GM21737 (cell line): ENCODE measurements at regions not wholly inside any gene's neighbourhood (a gene's known extent, or its start where the extent isn't known, plus 50 kb on each side); places are given as distances from the start of the nearest gene placed in this dataset.
"Not testable (repeated sequence)": the region's sequence is repeated elsewhere in the genome, so short reads cannot be mapped to it uniquely, and the experiment has no call there.

Experiments used
- ATAC-seq: cut with Tn5 transposase; IDR thresholded peaks from one replicate; pipeline ENCODE4 v1.9.1; 2021; ENCODE audit warnings: mild to moderate bottlenecking, moderate library complexity; ENCODE audit not compliant: unreplicated experiment

DNA sequence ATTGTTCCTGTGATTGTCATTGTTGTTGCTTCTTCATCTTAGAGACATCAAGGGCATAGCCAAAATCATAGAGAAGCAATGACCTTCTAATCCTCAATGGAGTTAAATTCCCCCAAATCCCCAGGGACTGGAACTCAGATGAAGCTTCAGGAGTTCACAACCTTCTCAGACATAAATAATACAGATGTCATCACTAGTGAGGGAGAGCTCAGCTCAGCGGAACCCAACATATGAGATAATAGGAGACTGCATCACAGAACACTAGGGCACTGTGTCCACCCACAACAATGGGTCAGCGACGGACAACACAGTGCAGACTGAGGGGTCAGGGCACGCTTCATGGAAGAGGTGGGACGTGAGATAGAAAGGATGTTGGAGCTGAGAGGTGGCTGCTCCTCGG lies 1290.4 kb upstream of the TMEM132C start:
- ATAC-seq, result no peak

DNA sequence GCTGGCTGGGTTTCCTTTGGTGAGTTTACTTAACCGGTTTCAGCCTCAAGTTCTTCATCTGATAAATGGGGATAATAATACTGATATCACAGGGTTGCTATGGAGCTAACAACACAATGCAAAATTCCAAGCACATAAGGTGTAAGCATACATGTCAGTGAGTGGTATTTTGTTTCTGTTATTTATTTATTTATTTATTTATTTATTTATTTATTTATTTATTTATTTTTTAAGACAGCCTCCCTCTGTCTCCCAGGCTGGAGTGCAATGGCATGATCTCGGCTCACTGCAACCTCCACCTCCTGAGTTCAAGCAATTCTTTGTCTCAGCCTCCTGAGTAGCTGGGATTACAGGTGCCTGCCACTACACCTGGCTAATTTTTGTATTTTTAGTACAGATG lies 1287.4 kb upstream of the TMEM132C start:
- not testable (repeated sequence) for ATAC-seq

DNA sequence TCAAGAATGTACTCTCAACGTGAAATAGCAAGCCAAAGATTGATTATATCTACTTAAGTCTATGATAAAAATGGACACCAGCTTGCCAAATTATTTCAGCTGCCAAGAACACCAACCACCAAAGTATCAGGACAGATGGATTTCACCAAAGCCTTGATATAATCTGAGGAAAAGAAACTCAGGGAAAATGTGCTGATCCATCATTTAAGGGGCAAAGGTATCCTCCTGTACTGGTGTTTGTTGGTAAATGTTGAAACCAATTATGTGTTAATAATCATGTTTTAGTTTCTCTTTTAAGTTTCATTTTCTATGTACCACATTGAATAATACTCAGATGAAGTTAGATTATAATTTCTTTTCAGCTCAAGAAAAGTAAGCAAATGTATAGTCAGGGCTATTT lies 1284.3 kb upstream of the TMEM132C start:
- no peak for ATAC-seq

DNA sequence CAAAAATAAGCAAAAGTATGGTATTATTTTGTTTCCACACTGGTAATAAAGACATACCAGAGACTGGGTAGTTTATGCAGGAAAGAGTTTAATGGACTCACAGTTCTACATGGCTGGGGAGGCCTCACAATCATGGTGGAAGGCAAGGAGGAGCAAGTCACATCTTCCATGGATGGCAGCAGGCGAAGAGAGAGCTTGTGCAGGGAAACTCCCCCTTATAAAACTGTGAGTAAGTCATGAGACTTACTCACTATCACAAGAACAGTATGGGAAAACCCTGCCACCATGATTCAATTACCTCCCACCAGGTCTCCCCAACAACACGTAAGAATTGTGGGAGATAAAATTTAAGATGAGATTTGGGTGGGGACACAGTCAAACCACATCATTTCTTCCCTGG lies 1283.2 kb upstream of the TMEM132C start:
- not testable (repeated sequence) for ATAC-seq

DNA sequence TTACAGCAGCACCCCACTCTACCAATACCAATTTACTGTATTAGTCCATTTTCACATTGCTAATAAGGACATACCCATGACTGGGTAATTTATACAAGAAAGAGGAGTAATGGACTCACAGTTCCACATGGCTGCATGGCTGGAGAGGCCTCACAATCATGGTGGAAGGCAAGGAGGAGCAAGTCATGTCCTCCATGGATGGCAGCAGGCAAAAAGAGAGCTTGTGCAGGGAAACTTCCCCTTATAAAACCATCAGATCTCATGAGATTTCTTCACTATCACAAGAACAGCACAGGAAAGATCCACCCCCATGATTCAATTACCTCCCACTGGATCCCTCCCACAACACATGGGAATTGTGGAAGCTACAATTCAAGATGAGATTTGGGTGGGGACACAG lies 1281.3 kb upstream of the TMEM132C start:
- ATAC-seq, result not testable (repeated sequence)

DNA sequence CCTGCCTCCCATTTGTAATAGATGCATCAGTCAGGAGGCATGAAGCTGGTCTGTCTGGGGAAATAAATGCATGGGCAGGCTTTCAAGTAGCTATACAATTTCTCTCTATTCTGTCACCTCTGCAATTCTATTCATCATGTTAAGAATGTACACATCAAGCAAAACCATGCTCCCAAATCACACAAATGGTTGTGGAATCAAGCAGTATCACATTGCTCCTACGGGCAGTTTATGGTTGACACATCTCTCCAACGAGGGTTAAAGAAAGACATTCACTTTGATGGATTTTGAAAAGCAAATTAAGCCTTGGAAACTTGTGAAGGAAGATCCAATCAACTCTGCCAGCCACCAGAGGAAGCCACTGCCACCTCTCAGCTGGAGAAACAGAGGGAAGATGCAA lies 1277.4 kb upstream of the TMEM132C start:
- ATAC-seq, result no peak

DNA sequence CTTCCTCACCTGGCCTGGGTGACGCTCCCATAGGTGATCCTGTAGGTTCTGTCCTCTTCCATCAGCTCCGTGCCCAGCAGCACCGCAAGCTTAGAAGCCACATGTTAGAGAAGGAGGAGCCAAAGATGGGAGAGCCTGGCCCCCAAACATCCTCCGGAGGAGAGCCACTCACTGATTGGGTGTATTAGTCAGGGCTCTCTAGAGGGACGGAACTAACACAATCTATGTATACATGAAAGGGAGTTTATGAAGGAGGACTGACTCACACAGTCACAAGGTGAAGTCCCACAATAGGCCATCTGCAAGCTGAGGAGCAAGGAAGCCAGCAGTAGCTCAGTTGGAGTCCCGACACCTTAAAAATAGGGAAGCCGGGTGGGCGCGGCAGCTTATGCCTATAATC lies 1273.1 kb upstream of the TMEM132C start:
- ATAC-seq, result no peak

DNA sequence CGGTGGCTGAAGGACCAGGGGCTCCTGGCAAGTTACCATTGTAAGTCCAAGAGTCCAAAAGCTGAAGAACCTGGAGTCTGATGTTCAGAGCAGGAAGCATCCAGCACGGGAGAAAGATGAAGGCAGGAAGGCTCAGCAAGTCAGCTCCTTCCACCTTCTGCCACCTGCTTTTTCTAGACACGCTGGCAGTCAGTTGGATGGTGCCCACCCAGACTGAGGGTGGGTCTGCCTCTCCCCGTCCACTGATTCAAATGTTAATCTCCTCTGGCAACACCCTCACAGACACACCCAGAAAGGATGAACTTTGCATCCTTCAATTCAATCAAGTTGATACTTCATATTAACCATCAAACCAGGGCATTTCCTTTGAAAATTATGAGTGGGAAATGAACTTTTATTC lies 1272.4 kb upstream of the TMEM132C start:
- no peak for ATAC-seq

DNA sequence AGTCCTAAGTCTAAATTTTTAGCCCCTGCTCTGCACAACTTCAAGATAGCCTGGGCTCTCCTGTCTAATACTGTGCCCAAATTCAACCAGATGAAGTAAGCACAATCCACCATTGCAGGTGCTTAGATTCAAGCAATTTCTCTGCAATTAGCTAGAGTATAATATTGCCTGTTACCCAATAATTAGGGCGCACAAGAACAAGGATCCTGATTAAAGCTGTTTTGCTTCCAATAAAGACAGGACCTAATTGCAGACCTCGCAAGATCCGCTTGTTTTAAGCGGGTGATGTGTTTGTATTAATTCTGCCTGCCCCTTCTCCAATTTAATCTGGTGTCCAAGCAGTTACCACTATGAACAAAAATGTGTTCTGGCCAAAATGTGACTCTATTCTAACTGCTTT lies 1268.9 kb upstream of the TMEM132C start:
- ATAC-seq, result no peak

DNA sequence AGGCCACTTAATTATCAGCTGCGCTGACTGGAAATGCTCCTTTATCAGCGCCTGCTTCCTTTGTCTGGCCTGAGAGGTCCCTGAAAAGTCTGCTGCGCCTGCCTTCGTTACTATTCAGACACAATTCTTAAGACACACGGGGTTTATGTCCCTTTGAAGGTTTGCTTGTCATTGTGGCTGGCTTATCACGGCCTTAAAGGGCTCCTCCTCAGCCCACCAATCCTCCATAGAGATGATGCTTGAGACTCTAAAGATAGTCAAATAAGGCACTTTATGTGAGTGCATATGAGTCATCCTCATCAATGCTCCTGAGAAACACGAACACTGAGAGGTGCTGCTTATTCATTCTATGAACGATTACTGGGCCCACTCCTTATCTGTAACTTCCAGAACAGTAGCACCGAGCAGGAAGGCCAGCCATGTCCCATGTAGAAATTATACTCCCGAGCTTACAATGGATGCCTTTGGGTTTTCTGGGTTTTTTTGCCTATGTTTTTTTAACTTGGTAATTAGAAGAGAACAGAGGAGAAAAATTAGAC lies 1268.2 kb upstream of the TMEM132C start:
- no peak for ATAC-seq

DNA sequence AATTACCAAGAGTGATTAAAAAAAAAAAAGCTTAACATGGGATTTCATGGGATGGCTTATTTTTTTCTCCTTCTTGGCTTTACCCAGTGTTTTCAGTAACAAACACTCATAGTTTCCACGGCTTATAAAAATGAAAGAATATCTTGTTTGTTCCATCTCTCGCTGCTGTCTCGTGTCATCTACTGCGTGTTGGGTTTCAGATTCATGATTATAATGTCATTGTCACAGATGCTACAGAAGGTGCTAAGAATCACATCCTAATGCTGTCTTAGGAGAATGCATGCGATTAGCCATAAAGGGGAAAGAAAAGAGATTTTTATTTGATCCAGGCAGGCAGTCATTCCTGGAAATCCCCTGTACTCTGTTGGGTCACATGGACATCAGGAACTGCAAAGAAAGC lies 1267.6 kb upstream of the TMEM132C start:
- no peak for ATAC-seq

DNA sequence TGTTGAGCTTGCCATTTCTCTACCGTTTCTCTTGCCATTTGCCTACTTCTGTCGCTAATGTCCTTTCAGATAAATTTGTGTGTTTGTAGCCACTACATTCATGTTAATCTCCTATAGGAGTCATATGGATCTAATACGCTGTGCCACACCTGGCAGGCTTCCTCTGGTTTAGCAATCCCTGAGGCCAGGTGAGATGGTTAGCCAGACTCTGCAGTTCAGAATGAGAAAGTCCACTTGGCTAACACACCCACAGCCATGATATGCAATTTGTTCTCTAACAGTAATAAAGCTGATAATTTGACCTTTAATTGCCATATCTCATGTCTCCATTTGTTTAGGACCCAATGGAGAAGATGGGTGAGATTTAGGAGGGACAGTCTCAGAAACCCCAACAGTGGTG lies 1261.6 kb upstream of the TMEM132C start:
- no peak for ATAC-seq

DNA sequence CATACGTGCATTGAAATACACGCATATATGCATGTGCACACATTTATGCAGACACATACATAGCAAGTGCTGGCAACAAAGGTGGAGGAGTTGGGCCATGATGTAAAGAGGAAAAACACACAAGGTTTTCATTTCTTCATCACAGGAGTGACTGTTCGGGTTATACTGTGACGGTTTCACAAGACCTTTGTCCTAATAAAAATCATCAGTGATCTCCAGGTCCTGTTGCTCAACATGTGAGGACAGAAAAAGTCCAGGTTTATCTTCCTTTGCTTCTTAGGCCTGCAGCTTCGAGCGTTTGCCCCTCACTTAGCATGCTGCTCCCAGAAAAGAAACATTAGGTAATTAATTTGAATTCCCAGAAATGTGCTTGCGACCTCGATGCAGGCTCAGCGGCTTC lies 1260.0 kb upstream of the TMEM132C start:
- ATAC-seq, result no peak

DNA sequence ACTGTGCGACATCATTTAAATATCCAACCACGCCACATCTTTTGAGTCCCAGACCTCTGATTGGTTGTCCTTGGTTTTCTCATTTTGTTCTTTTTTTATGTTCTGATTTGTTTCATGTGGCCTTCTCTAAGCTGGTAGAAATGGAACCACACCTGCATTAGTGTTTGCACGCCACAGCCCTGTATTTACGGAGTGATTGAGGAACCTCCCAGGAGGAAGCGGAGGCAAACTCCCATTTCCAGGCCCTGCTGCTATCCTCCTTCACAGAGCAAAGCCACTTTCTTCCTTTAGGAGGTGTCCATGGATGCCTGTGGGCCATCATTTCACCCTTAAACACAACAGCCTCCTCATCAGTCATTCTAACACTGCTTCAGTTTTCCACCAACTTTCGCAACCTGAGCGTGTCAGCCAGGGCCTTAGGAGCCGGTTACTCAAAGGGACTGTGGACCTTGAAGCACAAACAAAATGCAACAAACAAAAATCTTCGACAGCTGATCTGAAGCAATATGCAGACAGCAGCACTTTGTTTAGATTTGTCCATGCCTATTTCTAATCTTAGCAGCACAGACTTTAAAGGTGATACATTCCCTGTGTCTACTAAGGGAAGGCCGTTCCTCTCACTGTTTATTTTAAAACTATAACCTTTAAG lies 1258.1 kb upstream of the TMEM132C start:
- no peak for ATAC-seq

DNA sequence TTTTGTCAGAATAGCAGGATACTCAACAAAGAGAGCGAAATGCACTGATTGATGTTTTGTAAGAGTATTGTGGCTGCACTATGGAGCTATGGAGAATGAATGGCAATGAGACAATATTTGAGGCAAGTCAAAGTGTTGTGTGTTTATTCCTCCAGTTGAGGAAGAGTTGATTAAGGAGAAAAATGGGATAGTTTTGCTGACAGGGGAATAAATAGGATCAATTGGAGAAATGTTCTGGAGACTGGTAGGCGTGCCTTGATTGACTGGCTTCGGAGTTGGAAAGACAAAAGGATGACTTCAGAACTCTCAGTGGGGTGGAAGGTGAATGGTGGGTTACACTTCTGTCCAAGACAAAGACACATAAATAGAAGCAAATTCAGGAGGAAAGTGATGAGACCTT lies 1254.9 kb upstream of the TMEM132C start:
- ATAC-seq, result no peak

DNA sequence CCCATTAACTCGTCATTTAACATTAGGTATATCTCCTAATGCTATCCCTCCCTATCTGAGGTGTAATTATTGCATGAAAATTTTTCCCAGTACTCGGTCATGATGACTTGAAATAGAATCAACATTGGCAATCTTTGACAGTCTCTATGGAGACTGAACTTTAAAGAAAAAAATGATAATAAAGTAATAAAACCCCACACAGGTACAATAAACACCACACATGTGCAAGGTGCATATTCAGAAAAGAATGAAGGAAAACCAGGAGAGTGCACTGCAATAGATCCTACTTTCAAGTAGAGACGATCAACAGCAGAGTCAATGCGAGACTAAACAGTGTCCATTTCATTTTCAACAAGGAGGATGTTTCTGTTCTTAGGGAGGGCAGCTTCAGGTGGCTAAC lies 1253.8 kb upstream of the TMEM132C start:
- ATAC-seq, result no peak

DNA sequence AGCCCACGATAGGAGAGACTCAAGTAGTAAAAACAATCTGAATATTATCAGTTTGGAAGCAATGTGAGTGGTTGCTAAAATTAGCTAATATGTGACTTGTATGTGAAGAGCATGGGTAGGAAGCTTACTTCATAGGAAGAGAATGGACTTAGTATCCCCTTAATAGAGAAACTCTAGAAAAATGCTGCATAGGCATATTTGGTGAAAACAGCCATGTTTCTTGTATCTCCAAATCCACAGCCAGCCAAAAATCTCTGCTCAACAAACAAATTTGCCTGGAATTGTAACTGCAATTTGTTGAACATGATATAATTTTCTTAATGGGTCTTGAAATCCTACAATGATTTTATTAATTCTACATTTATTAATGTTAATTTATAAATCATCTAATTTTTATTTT lies 1252.9 kb upstream of the TMEM132C start:
- no peak for ATAC-seq

DNA sequence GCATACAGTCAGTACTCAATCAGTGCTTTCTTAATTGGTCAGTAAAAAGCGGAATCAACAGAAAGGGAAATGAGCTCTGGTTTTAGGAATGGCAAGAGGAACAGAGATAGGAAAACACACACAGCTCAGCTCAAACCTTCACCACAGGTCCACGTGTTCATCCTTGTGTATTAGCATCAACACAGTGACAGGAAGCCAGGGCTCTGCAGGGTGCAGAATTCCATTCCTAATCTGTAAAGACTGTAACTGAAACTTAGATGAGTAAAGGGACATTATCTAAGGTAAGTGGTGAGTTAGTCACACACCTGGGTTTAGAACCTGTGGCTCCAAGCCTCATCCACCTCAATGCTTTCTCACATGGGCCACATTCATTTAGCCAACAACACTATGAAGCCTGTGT lies 1242.2 kb upstream of the TMEM132C start:
- no peak for ATAC-seq

DNA sequence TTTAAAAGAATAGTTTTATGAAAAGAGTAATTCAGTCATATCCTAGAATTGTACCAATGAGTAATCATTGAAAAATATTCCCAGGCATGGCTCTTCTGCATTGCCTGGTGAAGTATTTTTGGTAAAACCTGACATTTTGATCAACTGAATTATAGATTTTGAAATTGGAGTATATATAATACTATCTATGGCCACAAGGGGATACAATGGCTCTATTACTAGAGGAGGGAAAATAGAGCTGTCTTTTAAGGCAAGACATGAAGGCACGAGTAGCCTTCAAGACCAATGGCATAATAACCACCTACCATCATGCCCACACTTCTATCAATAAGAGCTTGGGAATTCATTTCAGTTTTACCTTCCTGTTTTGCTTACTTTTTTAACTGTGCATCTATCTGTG lies 1241.4 kb upstream of the TMEM132C start:
- ATAC-seq, result no peak

DNA sequence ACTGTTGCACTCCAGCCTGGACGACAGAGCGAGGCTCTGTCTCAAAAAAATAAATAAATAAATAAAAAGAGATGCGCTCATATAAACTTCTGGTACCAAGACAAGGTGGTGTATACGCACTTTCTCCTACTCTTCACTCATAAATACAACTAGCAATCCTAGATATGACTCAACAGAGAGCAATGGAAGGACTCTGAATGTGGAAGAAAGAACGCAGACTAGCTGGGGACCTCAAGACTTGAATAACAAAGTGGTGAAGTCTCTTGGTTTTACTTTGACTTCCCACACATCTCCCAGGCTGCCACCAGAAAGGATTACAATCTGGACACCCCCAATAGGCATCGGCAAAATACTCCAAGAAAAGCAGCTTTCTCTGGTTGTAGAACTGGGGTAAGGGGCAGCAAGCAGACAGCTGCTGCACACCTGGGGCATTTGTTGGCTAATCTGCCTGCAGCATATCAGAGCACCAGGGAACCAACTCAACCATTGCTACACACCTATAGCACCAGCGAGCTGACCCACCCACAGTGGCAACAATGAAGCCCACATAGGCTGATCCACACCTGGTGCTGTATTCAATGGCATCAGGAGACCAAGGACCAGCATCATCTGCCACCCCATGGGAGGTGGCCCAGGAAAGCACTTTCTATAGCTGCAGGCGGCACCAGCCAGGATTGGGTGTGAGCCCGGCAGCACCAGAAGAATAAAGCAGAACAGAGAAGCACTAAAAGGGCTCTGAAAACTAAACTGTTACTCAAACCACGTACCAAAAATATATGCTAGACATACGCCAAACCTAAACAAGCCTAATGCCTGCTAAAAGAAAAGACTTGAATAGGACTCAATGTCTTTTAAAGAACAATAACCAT lies 1231.7 kb upstream of the TMEM132C start:
- no peak for ATAC-seq

DNA sequence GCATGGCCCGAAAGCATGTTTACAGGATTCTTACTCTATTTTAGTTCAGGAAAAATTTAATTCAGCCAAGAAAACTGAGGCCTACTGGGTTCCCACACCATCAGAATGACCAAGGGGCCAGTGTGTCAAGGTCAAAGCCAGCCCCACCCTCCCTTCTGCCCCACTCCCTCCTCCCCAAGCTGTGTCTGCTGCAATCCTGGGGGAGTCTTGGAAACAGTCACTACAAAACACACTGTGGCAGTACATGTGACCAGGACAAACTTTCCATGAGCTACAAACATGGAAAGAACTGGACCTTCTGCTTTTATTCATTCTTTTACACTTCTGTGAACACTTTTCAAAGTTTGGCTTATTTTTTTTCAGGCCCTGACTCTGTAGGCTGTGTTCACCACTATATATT lies 1228.8 kb upstream of the TMEM132C start:
- ATAC-seq, result no peak

DNA sequence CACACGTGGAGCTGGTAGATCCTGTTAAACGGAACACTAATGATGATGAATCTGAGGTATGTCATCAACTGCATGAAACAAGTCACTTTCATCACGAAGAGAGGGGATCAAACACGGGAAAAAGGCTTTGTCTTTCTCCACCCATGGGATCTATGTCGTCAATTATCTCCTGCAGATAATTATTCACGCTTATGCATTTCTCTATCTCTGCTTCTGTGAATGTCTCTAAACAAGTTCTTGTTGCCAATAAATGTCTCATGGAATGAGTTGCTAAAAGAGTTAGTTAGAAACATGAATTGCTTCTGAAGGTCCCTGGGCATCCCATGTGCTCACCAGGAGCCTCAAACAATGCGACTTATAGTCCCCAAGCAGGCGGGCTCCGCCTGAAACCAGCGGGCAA lies 1228.2 kb upstream of the TMEM132C start:
- ATAC-seq, result no peak
